ENCODE measurements at regions not wholly inside any gene's neighbourhood (a gene's known extent, or its start where the extent isn't known, plus 50 kb on each side); places are given as distances from the start of the nearest gene placed in this dataset.

DNA sequence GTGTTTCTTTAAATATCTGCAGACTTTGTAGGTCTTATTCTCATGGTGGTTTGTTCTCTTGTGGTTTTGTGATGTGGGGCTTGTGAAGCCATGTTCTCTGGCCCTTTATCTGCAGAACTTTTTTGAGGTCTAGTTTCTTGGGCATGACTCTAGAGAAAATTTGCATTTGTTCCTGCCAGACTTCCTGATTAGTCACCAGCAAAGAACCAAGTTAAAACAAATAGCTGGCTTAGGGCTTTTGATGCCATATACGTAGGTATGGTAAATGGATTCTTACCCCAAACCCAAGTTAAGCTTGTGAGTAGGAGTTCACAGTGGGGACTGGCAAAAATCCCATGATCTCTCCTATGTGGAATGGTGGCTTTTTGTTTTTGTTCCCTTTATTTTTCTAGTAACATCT lies 68.7 kb upstream of the IRX3 start:
- DNase-seq, result no peak

DNA sequence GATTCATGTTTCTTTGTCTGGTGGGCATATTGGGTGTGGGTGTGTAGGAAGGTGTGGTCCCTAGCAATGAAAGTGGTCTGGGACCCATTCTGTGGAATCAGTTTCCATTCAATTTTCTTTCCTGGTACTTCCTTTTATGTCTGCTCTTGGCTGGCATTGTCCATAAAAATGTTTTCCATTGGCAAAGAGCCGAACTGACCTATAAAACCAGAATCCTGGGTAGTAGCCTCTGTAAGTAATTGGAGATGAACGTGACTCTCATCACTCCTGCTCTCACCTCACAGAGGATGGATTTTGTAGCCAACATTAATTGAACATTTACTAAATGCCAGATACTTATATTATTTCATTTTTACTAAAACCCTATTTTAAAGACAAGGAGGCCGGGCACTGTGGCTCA lies 66.5 kb upstream of the IRX3 start:
- no peak for DNase-seq

DNA sequence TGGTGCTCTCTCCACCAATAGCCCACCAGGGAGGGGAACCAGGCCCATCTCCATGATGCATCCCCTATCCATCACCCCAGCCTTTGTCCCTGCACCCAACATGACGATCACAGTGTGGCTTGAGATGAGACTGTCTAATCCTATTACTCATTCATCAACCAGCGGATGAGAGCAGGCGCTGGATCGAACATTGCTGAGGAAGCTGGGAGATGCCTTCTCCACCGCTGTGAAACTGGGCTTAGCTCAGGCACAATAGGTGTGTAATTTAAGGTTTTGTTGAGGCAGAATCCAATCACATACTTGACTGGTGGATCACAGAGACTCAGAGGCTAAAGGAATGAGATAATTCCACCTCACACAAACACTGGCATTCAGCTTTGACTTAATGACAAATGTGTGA lies 64.6 kb upstream of the IRX3 start:
- DNase-seq, result no peak

DNA sequence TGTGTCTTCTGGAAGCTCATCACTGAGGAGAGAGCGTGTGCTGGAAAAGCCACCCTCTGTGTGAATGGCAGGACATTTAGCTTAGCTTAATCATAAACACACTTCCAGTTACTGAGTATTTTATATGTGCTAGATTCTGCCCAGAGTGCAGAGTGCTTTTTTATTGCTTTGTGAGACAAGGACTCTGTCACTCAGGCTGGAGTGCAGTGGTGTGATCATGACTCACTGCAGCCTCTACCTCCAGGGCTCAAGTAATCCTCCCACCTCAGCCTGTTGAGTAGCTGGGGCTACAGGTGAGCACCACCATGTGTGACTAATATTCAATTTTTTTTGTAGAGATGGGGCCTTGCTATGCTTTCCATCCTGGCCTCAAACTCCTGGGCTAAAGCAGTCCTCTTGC lies 61.4 kb upstream of the IRX3 start:
- DNase-seq, result no peak

DNA sequence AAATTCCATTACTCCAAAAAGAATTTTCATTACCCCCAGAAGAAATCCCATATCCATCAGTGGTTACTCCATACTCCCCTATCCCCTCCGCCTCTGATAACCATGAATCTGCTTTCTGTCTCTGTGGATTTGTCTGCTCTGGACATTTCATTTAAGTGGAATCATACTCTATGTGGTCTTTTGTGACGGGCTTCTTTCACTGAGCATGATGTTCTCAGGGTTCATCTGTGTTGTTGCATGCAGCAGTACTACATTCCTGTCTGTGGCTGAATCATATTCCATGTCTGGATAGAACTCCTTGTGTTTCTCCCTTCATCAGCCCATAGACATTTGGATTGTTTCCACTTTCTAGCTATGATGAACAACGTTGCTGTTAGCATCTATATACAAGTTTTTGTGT lies 59.5 kb upstream of the IRX3 start:
- no peak for DNase-seq

DNA sequence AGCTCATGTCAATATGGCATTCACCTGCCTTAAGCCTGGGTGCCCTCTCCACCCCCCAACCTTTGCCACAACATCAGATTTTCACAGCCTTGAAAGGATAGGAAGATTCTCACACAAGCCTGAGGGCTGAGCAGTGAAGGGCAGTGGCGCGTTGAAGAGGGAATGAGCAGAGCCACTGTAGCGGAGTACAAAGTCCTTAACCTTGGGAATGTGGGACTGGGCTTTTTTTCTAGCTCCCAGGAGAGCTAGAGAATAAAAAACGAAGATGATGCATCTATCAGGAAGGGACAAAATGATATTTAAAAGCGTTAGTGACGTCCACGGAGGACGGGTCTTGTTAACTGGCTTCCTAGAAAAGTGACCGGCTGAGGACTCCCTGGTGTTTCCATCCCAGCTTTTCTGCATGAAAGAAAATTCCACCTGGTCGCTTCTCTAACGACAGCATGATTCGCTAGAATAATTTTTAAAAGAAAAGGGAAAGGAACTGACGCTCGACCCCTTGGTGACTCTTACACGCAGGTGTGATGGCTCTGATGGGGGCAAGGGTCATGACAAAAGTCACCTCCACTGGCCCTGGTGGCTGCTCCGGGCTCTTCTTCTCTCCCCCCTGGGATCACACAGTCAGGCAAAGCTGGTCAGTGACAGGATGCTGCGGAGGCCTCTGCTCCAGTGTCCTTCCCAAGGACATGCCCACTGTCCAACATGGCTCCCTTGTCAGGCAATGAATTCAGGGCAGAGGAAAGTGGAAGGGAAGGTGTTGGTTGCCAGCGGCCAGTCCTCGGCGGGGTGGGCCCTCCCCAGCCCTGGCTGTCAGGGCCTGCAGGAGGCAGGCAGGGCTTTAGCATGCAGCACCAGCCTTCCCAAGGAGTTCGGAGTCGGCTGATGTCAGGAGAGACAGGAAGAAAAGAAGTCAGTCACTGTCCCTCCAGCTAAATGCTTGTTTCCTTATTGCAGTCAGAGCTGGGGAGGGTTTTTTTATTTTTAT lies 58.4 kb upstream of the IRX3 start:
- no peak for DNase-seq

DNA sequence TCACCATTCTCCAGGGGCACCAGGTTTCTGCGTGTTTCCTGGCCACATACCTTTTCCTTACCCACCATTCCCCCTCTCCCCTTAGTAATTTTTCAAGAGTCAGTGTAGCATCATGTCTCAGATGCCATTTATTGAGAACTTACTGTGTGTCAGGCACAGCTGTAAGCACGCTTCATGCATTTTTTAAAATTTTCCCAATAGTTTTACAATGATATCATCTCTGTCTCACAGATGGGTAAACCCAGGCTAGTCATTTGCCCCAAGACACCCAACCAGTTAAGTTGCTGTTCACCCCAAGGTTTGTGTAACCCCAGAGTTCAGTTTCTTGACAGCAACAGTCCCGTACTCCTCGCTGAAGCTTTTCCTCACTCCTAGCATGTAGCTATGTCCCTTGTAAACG lies 56.4 kb upstream of the IRX3 start:
- DNase-seq, result no peak

DNA sequence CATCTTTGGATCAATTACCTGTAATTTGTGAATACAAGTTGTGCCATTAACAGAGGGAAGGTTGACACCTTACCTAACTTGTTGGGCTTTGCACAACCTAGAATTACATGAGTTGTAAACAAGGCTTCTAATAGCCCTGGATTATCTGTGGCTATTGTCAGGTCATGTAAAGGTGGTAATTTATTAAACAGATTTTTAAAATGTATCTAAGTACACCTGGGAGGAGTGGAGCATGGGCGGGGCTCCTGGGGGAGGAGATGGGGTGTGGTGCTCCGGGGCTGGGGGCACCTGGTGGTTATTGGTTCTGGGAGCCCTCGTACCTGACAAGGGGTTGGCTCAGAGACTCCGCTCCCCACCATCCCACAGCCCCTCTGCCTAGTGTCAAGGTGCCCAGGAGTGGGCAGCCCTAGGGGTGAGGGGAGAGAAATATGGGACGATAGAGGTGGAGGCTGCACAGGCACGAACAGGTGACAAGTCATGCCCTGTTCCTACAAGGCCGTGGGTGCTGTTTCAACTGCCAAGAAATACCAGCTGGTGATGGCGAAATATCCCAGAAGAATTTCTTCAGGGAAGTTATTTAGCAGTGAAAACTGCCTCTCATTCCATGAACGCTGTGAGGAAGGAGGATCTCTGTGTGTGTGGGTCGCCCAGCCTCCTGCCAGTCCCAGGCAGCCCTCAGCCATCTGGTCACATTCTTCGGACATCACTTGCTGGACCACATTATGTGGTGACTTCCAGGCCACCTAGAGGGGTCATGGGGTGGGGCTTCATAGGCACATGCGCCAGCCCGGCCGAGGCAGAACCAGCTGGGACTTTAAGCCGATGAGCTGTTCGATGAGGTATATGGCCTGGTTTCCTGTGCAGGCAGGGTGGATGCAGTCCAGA lies 55.5 kb upstream of the IRX3 start:
- DNase-seq, result no peak

DNA sequence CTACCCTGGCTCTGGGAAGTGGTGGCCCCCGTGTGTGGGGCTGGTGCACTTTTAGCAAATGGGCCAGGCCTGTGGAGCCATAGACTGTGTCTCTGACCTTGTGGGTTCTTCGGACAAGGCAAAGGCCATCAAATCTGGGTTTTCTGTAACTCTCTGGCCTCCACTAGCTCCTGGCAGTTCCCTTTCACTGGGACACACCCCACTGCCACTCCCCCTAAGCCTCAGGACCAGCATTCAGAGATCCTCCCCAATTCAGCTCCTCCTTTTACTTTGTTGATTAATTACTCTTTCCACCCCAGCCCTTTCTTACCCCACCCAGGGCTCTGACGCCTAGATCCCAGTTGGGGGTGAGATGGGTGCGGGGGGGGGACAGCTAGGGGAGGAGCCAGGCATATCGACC lies 53.9 kb upstream of the IRX3 start:
- no peak for DNase-seq

DNA sequence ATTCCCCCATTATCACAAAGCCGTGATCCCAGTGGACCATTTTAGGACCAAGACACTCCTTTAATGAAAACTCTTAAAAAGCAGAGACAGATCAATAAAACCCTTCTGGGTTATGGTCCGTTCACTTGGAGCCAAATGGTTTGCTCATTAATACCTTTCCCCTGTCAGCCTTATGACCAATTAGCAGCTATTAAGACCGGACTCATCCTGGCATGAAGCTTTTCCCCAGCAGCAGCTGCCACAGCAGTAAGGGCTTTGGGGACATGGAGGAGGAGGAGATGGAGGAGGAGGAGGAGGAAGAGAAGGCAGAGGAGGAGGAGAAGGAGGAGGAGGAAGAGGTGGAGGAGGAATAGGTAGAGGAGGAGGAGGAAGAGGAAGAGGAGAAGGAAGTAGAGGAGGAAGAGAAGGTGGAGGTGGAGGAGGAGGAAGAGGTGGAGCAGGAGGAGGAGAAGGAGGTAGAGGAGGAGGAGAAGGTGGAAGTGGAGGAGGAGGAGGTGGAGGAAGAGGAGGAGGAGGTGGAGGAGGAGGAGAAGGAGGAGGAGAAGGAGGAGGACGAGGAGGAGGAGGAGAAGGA lies 50.1 kb upstream of the IRX3 start:
- DNase-seq, result no peak

All from inflammatory macrophage treated with lipopolysaccharide for 4 hours (primary cell).